GM12878 (cell line): ENCODE measurements at regions not wholly inside any gene's neighbourhood (a gene's known extent, or its start where the extent isn't known, plus 50 kb on each side); places are given as distances from the start of the nearest gene placed in this dataset.

Experiments used
- ATAC-seq: fragments of 200-7000 bp; cut with Tn5 transposase; 3 replicates; pipeline ENCODE4 v1.9.1; 2020; ENCODE audit warnings: mild to moderate bottlenecking, moderate library complexity
- BruUV-seq: library from RNA; stranded (reverse); fragments of 400-500 nt; replicated peaks from 2 replicates; lab custom pipeline; 2021; lab: Mats Ljungman, UMichigan
- CTCF ChIA-PET: fragments of 300-600 bp; sonication (Branson Sonifier 250); formaldehyde crosslinking; extraction: SDS; loops from one replicate; lab custom pipeline; 2021; ENCODE audit warnings: inconsistent platforms; lab: Yijun Ruan, JAX
- POLR2A ChIA-PET: fragments of 350-600 bp; formaldehyde crosslinking; extraction: SDS; loops from one replicate; lab custom pipeline; 2021; ENCODE audit warnings: inconsistent platforms; lab: Charles Lee
- RAD21 ChIA-PET: fragments of 300-600 bp; sonication (Branson Sonifier 250); formaldehyde crosslinking; loops from one replicate; lab custom pipeline; 2023; ENCODE audit warnings: antibody characterized with exemption; ENCODE audit not compliant: unreplicated experiment; lab: Charles Lee
- SMC1A ChIA-PET: fragments of 300-600 bp; sonication (Branson Sonifier 250); formaldehyde crosslinking; loops from one replicate; lab custom pipeline; 2023; ENCODE audit not compliant: unreplicated experiment, uncharacterized antibody; lab: Charles Lee
- DNase-seq: peaks from one replicate; pipeline ENCODE4 v3.0.0-alpha.2; 2011; ENCODE audit warnings: low read depth, low spot score
- FAIRE-seq: peaks from 3 replicates; lab custom pipeline; 2011; peaks lifted over from hg19 to GRCh38; lab: Jason Lieb, UNC
- H2AFZ ChIP-seq: 2 replicates; pipeline ENCODE4 v1.6.0; 2011; ENCODE audit warnings: low read depth, low read length, control low read depth; ENCODE audit not compliant: control insufficient read depth
- H3K27ac ChIP-seq: 2 replicates; pipeline ENCODE4 v1.5.1; 2011; ENCODE audit warnings: control low read depth; ENCODE audit not compliant: control insufficient read depth, insufficient read depth
- H3K27me3 ChIP-seq, 2 experiments: replicated peaks in 1 of 2; 2 replicates each; pipeline versions ENCODE4 v1.6.0 to v1.6.1; 2011; ENCODE audit warnings: low read length in 1 of 2; ENCODE audit not compliant: control insufficient read depth in 2 of 2, insufficient read depth in 2 of 2
- H3K36me3 ChIP-seq, 2 experiments: 2 replicates each; pipeline ENCODE4 v1.5.1; 2011; ENCODE audit warnings: low read length in 1 of 2; ENCODE audit not compliant: control insufficient read depth in 2 of 2, insufficient read depth in 2 of 2
- H3K4me1 ChIP-seq: 2 replicates; pipeline ENCODE4 v1.6.1; 2011; ENCODE audit warnings: mild to moderate bottlenecking, low read length, moderate library complexity, mixed read lengths; ENCODE audit not compliant: control insufficient read depth, insufficient read depth
- H3K4me2 ChIP-seq: 2 replicates; pipeline ENCODE4 v1.6.0; 2011; ENCODE audit warnings: control low read depth; ENCODE audit not compliant: control insufficient read depth, insufficient read depth
- H3K4me3 ChIP-seq: fragments of 200-600 bp; sonication (generic); 2 replicates; pipeline ENCODE4 v1.5.1; 2016
- H3K79me2 ChIP-seq: 2 replicates; pipeline ENCODE4 v1.6.0; 2011; ENCODE audit warnings: low read length; ENCODE audit not compliant: control insufficient read depth, insufficient read depth
- H3K9ac ChIP-seq: 2 replicates; pipeline ENCODE4 v1.8.0; 2011; ENCODE audit warnings: low read length, control low read depth, mixed read lengths; ENCODE audit not compliant: control insufficient read depth, insufficient read depth
- H3K9me3 ChIP-seq: replicated peaks from 3 replicates; pipeline ENCODE4 v1.5.1; 2011; ENCODE audit warnings: mild to moderate bottlenecking, low read length; ENCODE audit not compliant: control insufficient read depth, insufficient read depth
- H4K20me1 ChIP-seq: 2 replicates; pipeline ENCODE4 v1.6.0; 2011; ENCODE audit not compliant: control insufficient read depth, insufficient read depth
- BCLAF1 ChIP-seq: fragments of 450-650 bp; IDR thresholded peaks from 2 replicates; pipeline ENCODE4 v1.6.1; 2017; ENCODE audit warnings: antibody characterized with exemption, mild to moderate bottlenecking, moderate library complexity
- E4F1 ChIP-seq: fragments of 450-650 bp; IDR thresholded peaks from 2 replicates; pipeline ENCODE4 v1.6.1; 2018; ENCODE audit warnings: borderline replicate concordance, mild to moderate bottlenecking; ENCODE audit not compliant: partially characterized antibody
- EGR1 ChIP-seq, 2 experiments: IDR thresholded peaks; 1 replicate in 1 of 2; 2 replicates in 1 of 2; pipeline ENCODE4 v1.6.1; 2011 to 2012; ENCODE audit warnings: low read depth in 2 of 2, low read length in 2 of 2, borderline replicate concordance in 1 of 2, mild to moderate bottlenecking in 1 of 2, moderate library complexity in 1 of 2
- ELK1 ChIP-seq: IDR thresholded peaks from 2 replicates; pipeline ENCODE4 v1.6.1; 2012; ENCODE audit warnings: low read depth, low read length, improper control_type of control experiment
- HCFC1 ChIP-seq: fragments of 150-350 bp; IDR thresholded peaks from 2 replicates; pipeline ENCODE4 v1.6.1; 2014; ENCODE audit warnings: low read length
- MYC ChIP-seq: IDR thresholded peaks from 2 replicates; pipeline ENCODE4 v1.6.1; 2011; ENCODE audit warnings: mild to moderate bottlenecking, low read length, moderate library complexity, inconsistent platforms; ENCODE audit not compliant: insufficient read depth, insufficient replicate concordance, insufficient read length, severe bottlenecking
- NR2C2 ChIP-seq: IDR thresholded peaks from 2 replicates; pipeline ENCODE4 v1.6.1; 2011; ENCODE audit warnings: borderline replicate concordance, low read depth; ENCODE audit not compliant: control insufficient read depth, insufficient read length
- PAX5 ChIP-seq: IDR thresholded peaks from 2 replicates; pipeline ENCODE4 v1.6.1; 2011; ENCODE audit warnings: low read depth, low read length, borderline replicate concordance
- RAD21 ChIP-seq: IDR thresholded peaks from 2 replicates; pipeline ENCODE4 v1.6.1; 2011; ENCODE audit warnings: mild to moderate bottlenecking, low read depth, low read length, moderate library complexity; ENCODE audit not compliant: insufficient read depth
- RFX5 ChIP-seq: IDR thresholded peaks from 2 replicates; pipeline ENCODE4 v1.6.1; 2011; ENCODE audit warnings: low read depth, low read length, improper control_type of control experiment
- SIN3A ChIP-seq: IDR thresholded peaks from 2 replicates; pipeline ENCODE4 v1.6.1; 2012; ENCODE audit warnings: low read depth, low read length, improper control_type of control experiment
- SMAD1 ChIP-seq: fragments of 450-650 bp; IDR thresholded peaks from 2 replicates; pipeline ENCODE4 v1.6.1; 2018; ENCODE audit warnings: mild to moderate bottlenecking, low read depth; ENCODE audit not compliant: partially characterized antibody
- SUPT20H ChIP-seq: IDR thresholded peaks from 2 replicates; pipeline ENCODE4 v1.6.1; 2011; ENCODE audit warnings: low read depth, mild to moderate bottlenecking, low read length, moderate library complexity, borderline replicate concordance; ENCODE audit not compliant: control insufficient read depth
- TAF1 ChIP-seq: IDR thresholded peaks from 2 replicates; pipeline ENCODE4 v1.6.1; 2011; ENCODE audit warnings: mild to moderate bottlenecking, low read depth, low read length, borderline replicate concordance
- ZNF384 ChIP-seq: IDR thresholded peaks from 2 replicates; pipeline ENCODE4 v1.6.1; 2012; ENCODE audit warnings: low read depth, mild to moderate bottlenecking, low read length, improper control_type of control experiment, borderline replicate concordance
- WGBS: methylation state at CpG from one replicate; pipeline ENCODE4 v1.1.6; 2016; ENCODE audit warnings: low lambda C conversion rate; ENCODE audit not compliant: insufficient replicate concordance, insufficient coverage; ENCODE audit errors: missing lambda C conversion rate; 5-methylcytosine and 5-hydroxymethylcytosine counted together
- in situ Hi-C: fragments of 300-500 bp; cut with MboI; formaldehyde crosslinking; loops from 9 replicates; pipeline ENCODE4 v1.14.3; 2018; ENCODE audit warnings: mixed read lengths
- intact Hi-C: fragments of 100-400 bp; cut with micrococcal nuclease; formaldehyde crosslinking; loops from one replicate; pipeline ENCODE4 v1.14.2; 2022; ENCODE audit not compliant: unreplicated experiment

GRCh38 chr5:51621156-51621555 is 237.9 kb downstream of the ISL1 start:
- Histone ChIP-seq H3K27me3 (no peaks in the 10 kb centered on the region), H3K9ac (no peak overlapping the region), H3K9me3 (no peaks in the 10 kb centered on the region), H4K20me1 (no peaks in the 10 kb centered on the region), H3K4me2 (no peak overlapping the region), H3K36me3 (no peaks in the 10 kb centered on the region), H3K4me3 (no peak overlapping the region), H3K79me2 (no peaks in the 10 kb centered on the region), H3K4me1 (no peaks in the 10 kb centered on the region), H2AFZ (no peak overlapping the region), H3K27ac (no peak overlapping the region)
- no peak for TF ChIP-seq EGR1 (IDR thresholded peaks at IDR 0.05; ENCODE audit: borderline replicate concordance in 1 of 2, low read depth in 2 of 2, low read length in 2 of 2)
- no peak for TF ChIP-seq BCLAF1
- TF ChIP-seq ELK1, result no peak
- no peak for TF ChIP-seq E4F1
- TF ChIP-seq NR2C2, result no peak
- TF ChIP-seq SMAD1, result no peak
- no peak for TF ChIP-seq HCFC1
- no peak for TF ChIP-seq SUPT20H
- TF ChIP-seq PAX5, result no peak
- TF ChIP-seq RFX5, result no peak
- no peak for TF ChIP-seq TAF1
- no peak for TF ChIP-seq SIN3A
- TF ChIP-seq ZNF384, result no peak
- no peak for TF ChIP-seq RAD21
- TF ChIP-seq MYC, result no peak
- ChIA-PET CTCF (no interaction called here), POLR2A (no interaction called here), RAD21 (no interaction called here), SMC1A (no interaction called here)
- in situ Hi-C loops (no loop called here), intact Hi-C loops (no loop called here)
- FAIRE-seq, result no peak
- WGBS, result 0% methylated on average over 1 of the region's 1 CpG
- BruUV-seq, result no TSS peak
- ATAC-seq, result no peak
- DNase-seq, result no peak
